ENCODE measurements at regions not wholly inside any gene's neighbourhood (a gene's known extent, or its start where the extent isn't known, plus 50 kb on each side); places are given as distances from the start of the nearest gene placed in this dataset.

DNA sequence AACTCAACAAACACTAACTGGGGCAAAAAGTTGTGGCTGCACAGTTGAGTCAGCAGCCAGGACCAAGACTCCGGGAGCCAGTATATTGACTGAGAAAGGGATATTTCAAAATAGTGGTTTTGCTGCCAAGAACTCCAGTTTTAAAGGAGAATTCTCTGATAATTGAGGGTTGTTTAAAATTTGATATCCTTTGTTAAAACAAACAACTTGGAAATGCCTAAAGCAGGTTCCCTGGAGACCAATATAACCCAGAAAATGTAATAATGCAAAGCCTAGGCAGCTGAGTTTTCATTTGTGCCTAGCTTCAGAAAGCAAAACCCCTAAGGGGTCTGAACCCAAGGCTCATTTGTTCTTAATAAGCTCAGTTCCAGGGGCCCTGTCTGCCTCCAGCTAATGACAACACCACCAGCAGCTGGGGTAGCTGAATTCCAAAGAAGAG is 311.7 kb upstream of the CCDC196 start:
- TF ChIP-seq, protein P1, sequence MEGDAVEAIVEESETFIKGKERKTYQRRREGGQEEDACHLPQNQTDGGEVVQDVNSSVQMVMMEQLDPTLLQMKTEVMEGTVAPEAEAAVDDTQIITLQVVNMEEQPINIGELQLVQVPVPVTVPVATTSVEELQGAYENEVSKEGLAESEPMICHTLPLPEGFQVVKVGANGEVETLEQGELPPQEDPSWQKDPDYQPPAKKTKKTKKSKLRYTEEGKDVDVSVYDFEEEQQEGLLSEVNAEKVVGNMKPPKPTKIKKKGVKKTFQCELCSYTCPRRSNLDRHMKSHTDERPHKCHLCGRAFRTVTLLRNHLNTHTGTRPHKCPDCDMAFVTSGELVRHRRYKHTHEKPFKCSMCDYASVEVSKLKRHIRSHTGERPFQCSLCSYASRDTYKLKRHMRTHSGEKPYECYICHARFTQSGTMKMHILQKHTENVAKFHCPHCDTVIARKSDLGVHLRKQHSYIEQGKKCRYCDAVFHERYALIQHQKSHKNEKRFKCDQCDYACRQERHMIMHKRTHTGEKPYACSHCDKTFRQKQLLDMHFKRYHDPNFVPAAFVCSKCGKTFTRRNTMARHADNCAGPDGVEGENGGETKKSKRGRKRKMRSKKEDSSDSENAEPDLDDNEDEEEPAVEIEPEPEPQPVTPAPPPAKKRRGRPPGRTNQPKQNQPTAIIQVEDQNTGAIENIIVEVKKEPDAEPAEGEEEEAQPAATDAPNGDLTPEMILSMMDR (conservative IDR thresholded peaks at IDR 0.05 in 1 of 2, IDR thresholded peaks at IDR 0.05 in 1 of 2; ENCODE audit: low read depth in 1 of 2, low read length in 2 of 2): no peak
- no peak for TF ChIP-seq EZH2 (IDR thresholded peaks at IDR 0.05; ENCODE audit: low read length, missing control alignments)

Data from fibroblast of lung (primary cell).